ENCODE measurements at regions not wholly inside any gene's neighbourhood (a gene's known extent, or its start where the extent isn't known, plus 50 kb on each side); places are given as distances from the start of the nearest gene placed in this dataset.

DNA sequence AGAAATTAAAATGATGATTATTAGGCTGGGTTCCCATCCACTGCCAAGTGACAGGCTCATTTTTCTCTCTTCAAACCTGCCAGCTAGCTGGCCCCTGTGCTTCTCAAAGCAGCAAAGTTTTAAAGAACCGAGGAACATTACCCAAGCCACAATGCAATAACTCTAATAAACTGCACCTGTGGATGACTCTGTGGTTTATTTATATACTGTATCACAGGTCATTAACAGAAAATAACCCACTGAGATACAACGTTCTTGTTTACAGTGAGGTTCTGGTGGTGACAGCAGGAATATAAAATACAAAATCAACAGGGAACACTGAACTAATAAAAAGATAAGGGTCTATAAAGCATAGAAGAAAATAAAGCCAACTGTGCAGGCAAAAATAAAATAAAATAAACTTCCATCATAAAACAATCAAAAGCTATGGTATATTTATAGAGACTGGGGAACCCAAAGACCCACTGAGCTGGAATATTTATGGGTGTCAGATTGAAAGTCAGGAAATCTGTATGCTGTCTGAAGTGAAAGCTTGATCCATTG lies 472.9 kb downstream of the NOVA1 start:
- H3K23ac ChIP-seq (ENCODE audit: low read length), result no peak overlapping the region
- DNase-seq, result no peak
- no peaks in the 10 kb centered on the region for H3K9me3 ChIP-seq (ENCODE audit: insufficient read depth, low read depth, low read length)
- H3K4ac ChIP-seq (ENCODE audit: low read depth, low read length), result no peak overlapping the region
- no peak overlapping the region for H2BK5ac ChIP-seq (ENCODE audit: low read depth, low read length, poor library complexity)
- no peak overlapping the region for H4K8ac ChIP-seq (ENCODE audit: low read depth, low read length)
- no peak overlapping the region for H3K27ac ChIP-seq (ENCODE audit: low read depth, low read length)
- H3K4me1 ChIP-seq (ENCODE audit: control insufficient read depth in 1 of 2, insufficient read depth in 2 of 2, low read length in 2 of 2), result no peaks in the 10 kb centered on the region
- no peak overlapping the region for H3K4me3 ChIP-seq (ENCODE audit: low read depth, low read length)
- no peak overlapping the region for H3K4me2 ChIP-seq (ENCODE audit: low read length)
- H2AK5ac ChIP-seq (ENCODE audit: low read length), result no peak overlapping the region
- H3K18ac ChIP-seq (ENCODE audit: low read length), result no peak overlapping the region
- no peak overlapping the region for H3K9ac ChIP-seq (ENCODE audit: low read length)
- no peak overlapping the region for H2BK120ac ChIP-seq (ENCODE audit: insufficient read depth, low read length, poor library complexity)
- H4K91ac ChIP-seq (ENCODE audit: low read depth, low read length), result no peak overlapping the region
- WGBS (ENCODE audit: extremely low coverage, insufficient coverage, insufficient read length), result no CpG with 5 or more reads among the region's 2 CpGs
- no peak overlapping the region for H3K14ac ChIP-seq (ENCODE audit: low read length)
- H2BK12ac ChIP-seq (ENCODE audit: low read length), result no peak overlapping the region
- no peaks in the 10 kb centered on the region for H3K36me3 ChIP-seq (ENCODE audit: control insufficient read depth in 1 of 2, insufficient read depth in 2 of 2, low read length in 2 of 2)
- no peak overlapping the region for H4K12ac ChIP-seq (ENCODE audit: low read depth, low read length)
- H3K79me1 ChIP-seq (ENCODE audit: low read length), result no peaks in the 10 kb centered on the region
- H3K27me3 ChIP-seq (ENCODE audit: insufficient read depth, low read length), result no peaks in the 10 kb centered on the region
- no peaks in the 10 kb centered on the region for H3K79me2 ChIP-seq (ENCODE audit: control insufficient read depth, insufficient read depth, low read length, poor library complexity)
- no peak overlapping the region for H2AFZ ChIP-seq (ENCODE audit: insufficient read depth, low read length, poor library complexity)

DNA sequence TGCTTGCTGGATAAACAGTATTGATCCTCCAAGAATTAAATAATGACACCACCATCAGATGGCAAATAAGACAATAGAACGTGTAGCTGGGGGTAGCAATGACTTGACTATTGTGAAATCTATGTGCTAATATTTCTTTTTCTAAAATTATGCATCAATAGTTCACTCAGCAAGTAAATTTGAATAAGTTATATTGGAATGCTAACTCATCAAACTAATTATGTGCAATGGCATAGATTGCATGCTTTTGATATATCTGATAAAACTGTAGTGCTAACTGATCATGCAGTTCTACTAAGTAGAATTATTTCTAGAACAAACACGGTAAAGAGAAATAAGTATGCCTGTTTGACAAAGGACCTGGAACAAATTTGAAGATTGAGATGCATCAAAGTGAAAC lies 474.4 kb downstream of the NOVA1 start:
- no peak overlapping the region for H2AK5ac ChIP-seq (ENCODE audit: low read length)
- H3K4me2 ChIP-seq (ENCODE audit: low read length), result no peak overlapping the region
- H3K23ac ChIP-seq (ENCODE audit: low read length), result no peak overlapping the region
- no CpG with 5 or more reads among the region's 2 CpGs for WGBS (ENCODE audit: extremely low coverage, insufficient coverage, insufficient read length)
- H3K9ac ChIP-seq (ENCODE audit: low read length), result no peak overlapping the region
- no peak overlapping the region for H3K14ac ChIP-seq (ENCODE audit: low read length)
- no peaks in the 10 kb centered on the region for H3K36me3 ChIP-seq (ENCODE audit: control insufficient read depth in 1 of 2, insufficient read depth in 2 of 2, low read length in 2 of 2)
- H3K18ac ChIP-seq (ENCODE audit: low read length), result no peak overlapping the region
- no peaks in the 10 kb centered on the region for H3K79me1 ChIP-seq (ENCODE audit: low read length)
- H3K4ac ChIP-seq (ENCODE audit: low read depth, low read length), result no peak overlapping the region
- H3K4me3 ChIP-seq (ENCODE audit: low read depth, low read length), result no peak overlapping the region
- no peaks in the 10 kb centered on the region for H3K27me3 ChIP-seq (ENCODE audit: insufficient read depth, low read length)
- H4K91ac ChIP-seq (ENCODE audit: low read depth, low read length), result no peak overlapping the region
- H3K79me2 ChIP-seq (ENCODE audit: control insufficient read depth, insufficient read depth, low read length, poor library complexity), result no peaks in the 10 kb centered on the region
- no peak for DNase-seq
- no peak overlapping the region for H3K27ac ChIP-seq (ENCODE audit: low read depth, low read length)
- no peaks in the 10 kb centered on the region for H3K4me1 ChIP-seq (ENCODE audit: control insufficient read depth in 1 of 2, insufficient read depth in 2 of 2, low read length in 2 of 2)
- H2AFZ ChIP-seq (ENCODE audit: insufficient read depth, low read length, poor library complexity), result no peak overlapping the region
- H4K12ac ChIP-seq (ENCODE audit: low read depth, low read length), result no peak overlapping the region
- H3K9me3 ChIP-seq (ENCODE audit: insufficient read depth, low read depth, low read length), result no peaks in the 10 kb centered on the region
- H4K8ac ChIP-seq (ENCODE audit: low read depth, low read length), result no peak overlapping the region
- no peak overlapping the region for H2BK12ac ChIP-seq (ENCODE audit: low read length)
- H2BK5ac ChIP-seq (ENCODE audit: low read depth, low read length, poor library complexity), result no peak overlapping the region
- no peak overlapping the region for H2BK120ac ChIP-seq (ENCODE audit: insufficient read depth, low read length, poor library complexity)

DNA sequence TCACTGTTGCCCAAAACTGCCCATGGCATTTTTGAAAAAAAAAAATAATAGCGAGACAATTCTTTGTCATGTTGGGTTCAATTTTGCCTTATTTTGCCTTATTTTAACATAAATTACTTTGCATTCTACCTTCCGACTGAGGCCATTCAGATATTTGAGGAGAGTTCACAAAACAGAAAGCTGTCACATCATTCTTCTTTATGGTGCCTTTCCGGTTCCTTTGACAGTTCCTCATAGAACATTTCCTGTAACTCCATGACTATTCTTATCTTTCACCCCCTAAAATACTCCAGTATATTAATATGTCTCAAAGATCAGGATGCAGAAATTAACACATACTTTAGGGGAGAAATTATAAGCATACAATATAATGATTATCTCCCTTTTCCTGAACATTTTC lies 476.7 kb downstream of the NOVA1 start:
- H3K4me1 ChIP-seq (ENCODE audit: control insufficient read depth in 1 of 2, insufficient read depth in 2 of 2, low read length in 2 of 2), result no peaks in the 10 kb centered on the region
- H4K8ac ChIP-seq (ENCODE audit: low read depth, low read length), result no peak overlapping the region
- no peak overlapping the region for H3K4me3 ChIP-seq (ENCODE audit: low read depth, low read length)
- H3K27me3 ChIP-seq (ENCODE audit: insufficient read depth, low read length), result no peaks in the 10 kb centered on the region
- H3K23ac ChIP-seq (ENCODE audit: low read length), result no peak overlapping the region
- no peak overlapping the region for H2BK12ac ChIP-seq (ENCODE audit: low read length)
- H2BK5ac ChIP-seq (ENCODE audit: low read depth, low read length, poor library complexity), result no peak overlapping the region
- no peak overlapping the region for H3K18ac ChIP-seq (ENCODE audit: low read length)
- no peak overlapping the region for H2BK120ac ChIP-seq (ENCODE audit: insufficient read depth, low read length, poor library complexity)
- H3K14ac ChIP-seq (ENCODE audit: low read length), result no peak overlapping the region
- no peak overlapping the region for H2AFZ ChIP-seq (ENCODE audit: insufficient read depth, low read length, poor library complexity)
- H3K9me3 ChIP-seq (ENCODE audit: insufficient read depth, low read depth, low read length), result no peaks in the 10 kb centered on the region
- no peak overlapping the region for H4K12ac ChIP-seq (ENCODE audit: low read depth, low read length)
- H4K91ac ChIP-seq (ENCODE audit: low read depth, low read length), result no peak overlapping the region
- H3K4ac ChIP-seq (ENCODE audit: low read depth, low read length), result no peak overlapping the region
- no peak overlapping the region for H3K4me2 ChIP-seq (ENCODE audit: low read length)
- H3K36me3 ChIP-seq (ENCODE audit: control insufficient read depth in 1 of 2, insufficient read depth in 2 of 2, low read length in 2 of 2), result no peaks in the 10 kb centered on the region
- H3K9ac ChIP-seq (ENCODE audit: low read length), result no peak overlapping the region
- H3K79me2 ChIP-seq (ENCODE audit: control insufficient read depth, insufficient read depth, low read length, poor library complexity), result no peaks in the 10 kb centered on the region
- H2AK5ac ChIP-seq (ENCODE audit: low read length), result no peak overlapping the region
- no peak for DNase-seq
- WGBS (ENCODE audit: extremely low coverage, insufficient coverage, insufficient read length), result no CpG with 5 or more reads among the region's 3 CpGs
- H3K79me1 ChIP-seq (ENCODE audit: low read length), result no peaks in the 10 kb centered on the region
- no peak overlapping the region for H3K27ac ChIP-seq (ENCODE audit: low read depth, low read length)

DNA sequence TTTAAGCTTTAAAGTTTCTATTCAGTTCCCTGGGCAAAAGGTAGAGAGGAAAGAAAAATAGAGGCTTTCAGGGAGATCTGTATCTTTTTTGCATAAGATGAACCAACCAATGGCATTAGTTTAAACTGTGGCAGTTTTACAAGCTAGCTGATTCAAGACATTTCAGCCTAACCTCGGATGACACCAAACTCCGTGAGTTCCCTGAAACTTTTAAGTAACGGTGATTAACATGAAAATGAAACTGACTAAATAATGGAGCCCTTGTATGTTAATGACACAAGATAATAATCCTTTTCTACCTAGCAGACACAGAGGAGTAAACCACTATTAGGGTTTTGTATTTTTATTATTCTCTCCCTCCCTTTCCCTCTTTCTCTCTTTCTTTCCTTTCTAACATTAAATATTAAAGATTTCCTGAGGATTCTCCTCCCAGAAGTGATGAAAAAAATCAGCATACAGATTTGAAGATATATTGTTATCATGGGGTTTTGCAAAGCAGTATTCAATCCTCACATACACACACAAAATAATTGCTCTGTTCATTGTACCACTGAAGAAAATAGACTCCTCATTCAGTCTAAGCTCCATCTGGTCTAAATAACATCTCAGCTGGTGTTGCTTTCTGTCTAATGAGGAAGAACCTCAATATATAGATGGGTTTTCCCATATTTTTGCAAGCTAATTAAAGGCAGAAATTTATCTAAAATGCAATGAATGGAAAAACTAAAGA lies 483.8 kb downstream of the NOVA1 start:
- no peak overlapping the region for H3K9ac ChIP-seq (ENCODE audit: low read length)
- no peak overlapping the region for H3K4me3 ChIP-seq (ENCODE audit: low read depth, low read length)
- DNase-seq, result no peak
- no peaks in the 10 kb centered on the region for H3K27me3 ChIP-seq (ENCODE audit: insufficient read depth, low read length)
- H3K79me2 ChIP-seq (ENCODE audit: control insufficient read depth, insufficient read depth, low read length, poor library complexity), result no peaks in the 10 kb centered on the region
- no peaks in the 10 kb centered on the region for H3K9me3 ChIP-seq (ENCODE audit: insufficient read depth, low read depth, low read length)
- H2BK5ac ChIP-seq (ENCODE audit: low read depth, low read length, poor library complexity), result no peak overlapping the region
- H3K27ac ChIP-seq (ENCODE audit: low read depth, low read length), result no peak overlapping the region
- no peak overlapping the region for H4K91ac ChIP-seq (ENCODE audit: low read depth, low read length)
- no peaks in the 10 kb centered on the region for H3K79me1 ChIP-seq (ENCODE audit: low read length)
- H2AFZ ChIP-seq (ENCODE audit: insufficient read depth, low read length, poor library complexity), result no peak overlapping the region
- no peak overlapping the region for H3K23ac ChIP-seq (ENCODE audit: low read length)
- no peak overlapping the region for H3K18ac ChIP-seq (ENCODE audit: low read length)
- no CpG with 5 or more reads among the region's 3 CpGs for WGBS (ENCODE audit: extremely low coverage, insufficient coverage, insufficient read length)
- H3K4ac ChIP-seq (ENCODE audit: low read depth, low read length), result no peak overlapping the region
- H3K14ac ChIP-seq (ENCODE audit: low read length), result no peak overlapping the region
- H4K12ac ChIP-seq (ENCODE audit: low read depth, low read length), result no peak overlapping the region
- no peak overlapping the region for H3K4me2 ChIP-seq (ENCODE audit: low read length)
- no peaks in the 10 kb centered on the region for H3K4me1 ChIP-seq (ENCODE audit: control insufficient read depth in 1 of 2, insufficient read depth in 2 of 2, low read length in 2 of 2)
- no peak overlapping the region for H2BK12ac ChIP-seq (ENCODE audit: low read length)
- no peak overlapping the region for H2AK5ac ChIP-seq (ENCODE audit: low read length)
- H4K8ac ChIP-seq (ENCODE audit: low read depth, low read length), result no peak overlapping the region
- H2BK120ac ChIP-seq (ENCODE audit: insufficient read depth, low read length, poor library complexity), result no peak overlapping the region
- H3K36me3 ChIP-seq (ENCODE audit: control insufficient read depth in 1 of 2, insufficient read depth in 2 of 2, low read length in 2 of 2), result no peaks in the 10 kb centered on the region
